GM19239 (cell line): ENCODE measurements at regions not wholly inside any gene's neighbourhood (a gene's known extent, or its start where the extent isn't known, plus 50 kb on each side); places are given as distances from the start of the nearest gene placed in this dataset.
A peak's percentile ranks its signal among the peaks of the same experiment; 100 is the strongest.

Experiments used
- DNase-seq: peaks from one replicate; pipeline ENCODE4 v3.0.0; 2011; ENCODE audit warnings: low spot score; ENCODE audit not compliant: insufficient read length
- FAIRE-seq: peaks from 2 replicates; lab custom pipeline; 2011; peaks lifted over from hg19 to GRCh38; lab: Jason Lieb, UNC

GRCh38 chr1:189369612-189370011 lies 1108.1 kb downstream of the BRINP3 start:
- no peak for FAIRE-seq
- no peak for DNase-seq

- FAIRE-seq, result no peak
- DNase-seq, result no peak
Measured at GRCh38 chr1:189374816-189375215, 1102.8 kb downstream of the BRINP3 start.

DNA sequence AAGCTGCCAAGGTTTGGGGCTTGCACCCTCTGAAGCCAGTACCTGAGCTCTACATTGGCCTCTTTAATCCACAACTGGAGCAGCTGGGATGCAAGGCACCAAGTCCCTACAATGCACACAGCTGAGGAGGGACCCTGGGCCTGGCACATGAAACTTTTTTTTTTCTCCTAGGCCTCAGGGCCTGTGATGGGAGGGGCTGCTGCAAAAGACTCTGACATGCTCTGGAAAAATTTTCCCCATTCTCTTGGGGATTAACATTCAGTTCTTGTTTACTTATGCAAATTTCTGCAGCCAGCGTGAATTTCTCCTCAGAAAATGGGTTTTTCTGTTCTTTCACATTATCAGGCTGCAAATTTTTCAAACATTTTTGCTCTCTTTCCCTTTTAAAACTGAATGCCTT lies 1072.2 kb downstream of the BRINP3 start:
- no peak for DNase-seq
- no peak for FAIRE-seq

GRCh38 chr1:189409774-189410173 lies 1067.9 kb downstream of the BRINP3 start:
- FAIRE-seq, result no peak
- DNase-seq, result no peak

DNA sequence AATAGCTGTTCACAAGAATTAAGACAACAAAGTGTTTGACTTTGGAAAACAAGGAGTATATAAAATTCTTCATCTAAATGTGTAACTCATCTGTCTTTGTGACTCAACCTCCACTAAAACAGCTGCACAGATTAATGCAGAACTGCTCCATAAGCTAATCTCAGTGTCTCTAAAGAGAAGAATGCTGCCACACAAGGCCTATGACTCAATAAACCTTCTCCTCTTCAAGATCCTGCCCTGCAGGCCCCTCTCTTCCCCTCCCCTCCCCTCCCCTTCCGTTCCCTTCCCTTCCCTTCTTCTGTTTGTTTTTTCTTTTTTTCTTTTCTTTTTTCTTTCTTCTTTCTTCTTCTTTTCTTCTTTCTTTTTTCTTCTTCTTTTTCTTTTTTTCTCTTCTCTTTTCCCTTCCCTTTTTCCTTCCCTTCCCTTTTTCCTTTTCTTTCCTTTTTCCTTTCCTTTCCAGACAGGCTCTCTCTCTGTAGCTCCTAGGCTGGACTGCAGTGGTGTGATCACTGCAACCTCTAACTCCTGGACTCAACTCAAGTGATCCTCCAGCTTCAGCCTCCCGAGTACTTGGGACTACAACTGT lies 1052.8 kb downstream of the BRINP3 start:
- DNase-seq, result no peak
- no peak for FAIRE-seq

- DNase-seq (peak; percentile 0), FAIRE-seq (no peak)
Measured at GRCh38 chr1:189429610-189430009, 1048.1 kb downstream of the BRINP3 start.

GRCh38 chr1:189431447-189431846 lies 1046.2 kb downstream of the BRINP3 start:
- FAIRE-seq, result no peak

GRCh38 chr1:189432753-189433152 lies 1044.9 kb downstream of the BRINP3 start:
- no peak for FAIRE-seq
- no peak for DNase-seq

More at GRCh38 chr1:189431447-189431846, 1046.2 kb downstream of the BRINP3 start:
- DNase-seq, result no peak

DNA sequence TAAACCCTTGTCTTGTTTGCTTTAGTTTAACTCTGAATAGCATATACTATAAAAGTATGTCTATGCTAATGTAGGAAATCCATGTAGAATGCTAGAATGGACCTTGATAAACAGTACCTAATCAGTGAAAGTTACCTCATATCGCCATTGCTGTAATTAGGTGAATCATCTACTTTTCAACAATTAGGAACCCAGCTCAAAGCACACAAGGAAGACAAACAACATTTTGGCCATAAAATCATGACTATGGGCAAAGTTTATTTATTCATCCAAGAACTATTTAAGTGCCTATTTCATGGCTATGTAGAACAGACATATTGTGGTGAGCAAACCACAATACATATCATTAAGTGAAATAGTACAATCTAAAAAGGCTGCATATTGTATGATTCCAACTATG lies 1043.2 kb downstream of the BRINP3 start:
- no peak for DNase-seq
- FAIRE-seq, result no peak

DNA sequence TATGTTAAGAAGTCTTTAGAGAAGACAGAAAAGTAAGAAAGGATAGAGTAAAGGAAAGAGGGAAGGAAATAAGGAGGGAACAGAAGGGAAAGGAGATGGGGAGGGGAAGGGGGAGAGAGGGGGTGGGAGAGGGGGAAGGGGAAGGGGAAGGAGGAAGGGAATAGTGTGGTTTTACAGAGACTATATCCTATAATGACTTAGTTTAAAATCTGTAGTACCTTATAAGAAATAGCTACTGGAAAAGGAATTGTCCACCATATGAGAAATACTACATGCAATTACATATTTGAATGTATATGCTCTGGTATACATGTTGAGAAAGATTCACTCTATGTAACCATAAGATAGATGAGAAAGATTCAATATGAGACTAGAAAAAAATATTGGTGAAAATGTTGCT lies 1042.3 kb downstream of the BRINP3 start:
- DNase-seq (no peak), FAIRE-seq (no peak)

- DNase-seq (no peak), FAIRE-seq (no peak)
Measured at GRCh38 chr1:189438808-189439207, 1038.9 kb downstream of the BRINP3 start.

- no peak for DNase-seq
- FAIRE-seq, result no peak
Measured at GRCh38 chr1:189463166-189463565, 1014.5 kb downstream of the BRINP3 start.

GRCh38 chr1:189496768-189497167 lies 980.9 kb downstream of the BRINP3 start:
- no peak for FAIRE-seq
- DNase-seq, result no peak

DNA sequence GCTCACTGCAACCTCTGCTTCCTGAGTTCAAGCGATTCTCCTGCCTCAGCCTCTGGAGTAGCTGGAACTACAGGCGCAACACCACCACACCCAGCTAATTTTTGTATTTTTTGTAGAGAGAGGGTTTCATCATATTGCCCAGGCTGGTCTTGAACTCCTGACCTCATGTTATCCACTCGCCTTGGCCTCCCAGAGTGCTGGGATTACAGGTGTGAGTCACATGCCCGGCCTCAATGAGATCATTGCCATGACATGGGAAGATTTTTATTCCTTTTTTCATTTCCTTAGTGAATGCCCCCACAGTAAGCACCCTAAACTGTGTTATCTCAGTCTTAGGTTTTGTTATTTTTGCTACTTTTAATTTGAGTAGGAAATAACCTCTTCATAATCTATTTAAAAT lies 977.9 kb downstream of the BRINP3 start:
- FAIRE-seq (no peak), DNase-seq (no peak)

GRCh38 chr1:189500778-189501177 lies 976.9 kb downstream of the BRINP3 start:
- DNase-seq (no peak), FAIRE-seq (no peak)

DNA sequence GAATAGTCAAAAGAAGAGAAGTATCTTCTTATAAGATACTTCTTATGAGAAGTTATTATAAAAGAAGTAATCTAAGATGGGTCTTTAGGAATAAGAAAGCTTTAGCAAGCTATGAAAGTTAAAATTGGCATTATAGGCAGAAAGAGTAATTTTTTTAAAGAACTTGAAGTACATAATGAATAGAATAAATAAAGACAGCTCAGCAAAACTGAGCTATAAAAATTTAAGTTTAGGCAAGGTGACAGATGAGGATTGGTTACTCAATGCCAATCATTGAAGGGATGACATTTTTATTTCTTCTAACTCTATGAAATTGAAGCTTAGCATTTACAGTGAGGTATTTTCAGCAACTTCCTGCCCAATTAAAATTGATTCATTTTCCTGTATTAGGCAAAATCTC lies 966.8 kb downstream of the BRINP3 start:
- DNase-seq (no peak), FAIRE-seq (no peak)

DNA sequence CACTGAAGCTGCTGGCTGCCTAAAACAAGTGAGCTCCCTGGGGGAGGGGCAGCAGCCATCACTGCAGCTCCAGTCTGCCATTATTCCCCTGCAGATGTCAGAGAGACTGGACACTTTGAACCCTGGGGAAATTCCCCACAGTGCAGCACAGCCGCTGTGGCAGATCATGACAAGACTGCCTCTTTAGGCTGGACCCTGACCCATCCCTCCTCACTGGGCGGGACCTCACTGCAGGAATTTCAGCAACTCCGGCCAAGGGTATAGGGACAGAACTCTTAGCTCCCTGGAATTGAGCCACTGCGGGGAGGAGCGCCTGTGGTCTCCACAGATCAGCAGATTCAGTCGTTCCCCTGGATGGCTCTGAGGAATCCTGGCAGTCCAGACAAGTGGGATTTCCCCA lies 964.6 kb downstream of the BRINP3 start:
- DNase-seq (no peak), FAIRE-seq (no peak)

- FAIRE-seq (no peak), DNase-seq (no peak)
Measured at GRCh38 chr1:189522441-189522840, 955.2 kb downstream of the BRINP3 start.

DNA sequence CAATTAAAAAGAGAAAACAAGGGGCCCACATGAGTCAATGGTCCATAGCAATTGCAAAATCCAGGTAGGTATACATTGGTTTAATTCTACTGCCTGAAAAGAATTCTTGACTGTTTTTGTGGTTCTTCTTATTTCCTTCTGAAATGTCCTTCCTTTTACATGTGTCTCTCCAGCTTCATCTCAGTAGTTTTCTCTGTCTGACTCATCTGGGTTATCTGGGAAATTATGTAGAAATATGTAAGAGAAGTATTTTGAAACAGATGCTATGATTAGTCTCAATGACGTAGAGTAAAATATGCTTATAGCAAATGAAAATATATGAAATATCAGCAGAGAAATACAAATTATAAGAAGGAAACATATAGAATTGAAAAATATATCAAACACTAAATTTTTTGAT lies 953.2 kb downstream of the BRINP3 start:
- no peak for FAIRE-seq
- no peak for DNase-seq

DNA sequence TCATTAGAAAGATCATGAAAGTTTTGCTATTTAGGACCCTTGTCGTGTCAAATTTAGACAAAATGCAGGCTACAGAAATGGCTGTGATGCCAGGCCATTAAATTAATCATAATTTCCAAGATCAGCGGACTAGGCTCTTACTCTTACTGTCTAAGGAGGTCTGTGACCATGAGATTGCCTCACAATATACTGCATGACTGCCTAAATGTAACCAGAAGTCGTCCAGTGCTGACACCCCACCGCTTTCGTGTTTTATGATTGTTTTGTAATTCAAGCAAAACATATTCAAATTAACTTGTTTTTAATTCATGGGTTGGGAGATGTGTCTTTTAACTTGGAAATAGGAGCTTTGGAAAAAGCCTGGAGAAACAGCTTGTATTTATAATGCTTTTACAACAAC lies 947.5 kb downstream of the BRINP3 start:
- no peak for DNase-seq
- FAIRE-seq, result no peak

DNA sequence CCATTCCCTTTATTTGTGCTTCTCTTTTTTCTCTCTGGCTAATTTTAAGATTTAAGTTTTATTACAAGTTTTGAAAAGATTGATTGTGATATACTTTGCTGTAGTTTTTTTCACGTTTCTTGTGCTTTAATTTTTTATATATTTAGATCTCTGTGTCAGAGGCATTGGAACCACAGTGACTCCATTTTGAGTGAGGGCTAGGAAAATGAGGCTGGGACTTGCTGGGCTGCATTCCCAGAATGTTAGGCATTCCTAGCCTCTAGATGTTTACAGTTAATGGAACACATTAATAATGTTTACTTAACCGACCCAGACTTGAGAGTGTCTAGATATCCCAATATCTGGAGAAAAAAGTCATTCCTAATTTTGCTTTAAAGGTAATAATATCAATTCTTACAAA lies 939.4 kb downstream of the BRINP3 start:
- DNase-seq (no peak), FAIRE-seq (no peak)

DNA sequence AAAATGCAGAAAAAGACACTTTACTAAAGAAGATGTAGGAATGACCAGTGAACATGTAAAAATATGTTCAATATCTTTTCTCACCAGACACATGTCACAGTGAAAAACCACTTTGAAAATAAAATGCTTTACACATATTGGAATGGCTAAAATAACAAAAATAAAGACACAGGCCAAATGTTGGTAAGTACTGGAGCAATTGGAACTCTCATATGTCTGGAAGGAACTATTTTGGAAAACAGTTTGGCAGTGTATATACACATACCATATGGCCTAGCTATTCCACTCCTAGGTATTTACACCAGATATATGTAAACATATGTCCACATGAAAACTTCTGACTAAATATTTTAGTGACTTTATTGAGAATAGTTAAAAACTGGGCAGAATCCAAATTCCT lies 927.2 kb downstream of the BRINP3 start:
- FAIRE-seq (no peak), DNase-seq (no peak)

DNA sequence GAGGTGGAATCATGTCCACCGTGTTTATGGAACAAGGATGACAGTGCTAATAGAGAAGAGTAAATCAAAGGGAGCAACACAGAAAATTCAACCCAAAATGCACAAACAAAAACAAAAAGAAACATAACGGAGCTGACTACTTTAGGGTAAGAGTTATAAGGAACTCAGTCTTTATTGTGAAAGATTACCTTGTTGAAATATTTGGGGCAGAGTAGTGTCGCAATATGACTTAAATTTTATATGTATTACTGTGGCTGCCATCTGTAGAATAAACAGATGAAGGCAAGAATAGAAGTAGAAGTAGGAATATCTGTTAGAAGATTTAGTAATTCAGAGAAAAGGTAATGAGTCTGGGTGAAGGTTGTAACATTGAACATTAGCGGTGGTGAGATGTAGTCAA lies 913.9 kb downstream of the BRINP3 start:
- FAIRE-seq (no peak), DNase-seq (no peak)
